ENCODE measurements at regions not wholly inside any gene's neighbourhood (a gene's known extent, or its start where the extent isn't known, plus 50 kb on each side); places are given as distances from the start of the nearest gene placed in this dataset.

DNA sequence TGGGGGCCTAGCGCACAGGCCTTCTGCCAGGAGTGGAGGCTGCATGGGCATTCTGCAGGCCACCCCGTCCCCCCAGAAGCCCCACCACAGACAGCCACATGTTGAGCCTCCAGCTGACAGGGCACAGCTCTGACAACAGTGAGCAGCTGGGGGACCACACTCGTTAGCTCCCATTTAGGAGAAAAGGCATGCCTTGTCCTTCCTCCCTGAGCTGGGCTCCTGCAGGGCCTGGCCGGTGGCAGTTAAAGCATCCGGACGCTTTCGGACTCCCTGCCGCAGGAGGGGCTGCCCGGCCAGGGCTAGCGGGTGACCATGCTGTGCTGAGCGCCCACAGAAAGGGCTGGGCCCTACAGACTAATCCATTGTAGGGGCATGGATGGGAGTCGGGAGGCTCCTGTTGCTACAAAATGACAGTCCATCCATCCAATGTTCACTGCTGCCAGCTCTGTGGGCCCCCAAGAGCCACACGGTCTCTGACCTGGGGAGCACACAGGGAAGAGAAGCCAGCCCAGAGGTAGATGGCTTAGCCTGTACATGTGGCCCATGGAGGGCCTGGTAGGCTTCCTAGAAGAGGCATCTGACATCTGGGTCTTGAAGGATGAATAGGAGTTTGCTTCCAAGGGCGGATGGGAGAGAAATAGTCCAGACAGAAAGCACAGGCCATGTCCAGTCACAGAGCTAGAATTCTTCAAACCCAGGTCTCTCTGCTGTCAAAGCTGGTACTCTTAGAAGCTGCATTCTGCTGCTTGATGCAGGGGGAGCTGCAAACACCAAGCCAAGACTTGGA, 116.5 kb upstream of the VSTM2B start:
- Histone ChIP-seq H3K27me3 (no peaks in the 10 kb centered on the region), H3K27ac (no peak overlapping the region), H3K4me1 (peaks cover 3% of the 10 kb centered on the region), H3K36me3 (no peaks in the 10 kb centered on the region), H3K9me3 (no peaks in the 10 kb centered on the region), H3K4me3 (no peak overlapping the region)
- no peak for TF ChIP-seq CTCF (IDR thresholded peaks at IDR 0.05)
- DNase-seq (no peak), ATAC-seq (no peak)
- intact Hi-C loops (cut with DNase I): no loop called here

- Histone ChIP-seq H3K4me1 (no peaks in the 10 kb centered on the region), H3K27me3 (no peaks in the 10 kb centered on the region), H3K9me3 (no peaks in the 10 kb centered on the region), H3K27ac (no peak overlapping the region), H3K36me3 (no peaks in the 10 kb centered on the region), H3K4me3 (no peak overlapping the region)
- no peak for ATAC-seq
- intact Hi-C loops (cut with DNase I): no loop called here
- TF ChIP-seq CTCF (IDR thresholded peaks at IDR 0.05): no peak
- DNase-seq: no peak
Observed at GRCh38 chr19:29410601-29411000, 115.2 kb upstream of the VSTM2B start.

GRCh38 chr19:29411113-29411581, 114.6 kb upstream of the VSTM2B start:
- TF ChIP-seq CTCF (IDR thresholded peaks at IDR 0.05): no peak
- intact Hi-C loops (cut with DNase I): no loop called here
- H3K27ac ChIP-seq: no peak overlapping the region
- no peaks in the 10 kb centered on the region for H3K4me1 ChIP-seq
- ATAC-seq (no peak), DNase-seq (no peak)
- H3K4me3 ChIP-seq: no peak overlapping the region
- no peaks in the 10 kb centered on the region for H3K9me3 ChIP-seq
- H3K36me3 ChIP-seq: no peaks in the 10 kb centered on the region
- H3K27me3 ChIP-seq: no peaks in the 10 kb centered on the region

DNA sequence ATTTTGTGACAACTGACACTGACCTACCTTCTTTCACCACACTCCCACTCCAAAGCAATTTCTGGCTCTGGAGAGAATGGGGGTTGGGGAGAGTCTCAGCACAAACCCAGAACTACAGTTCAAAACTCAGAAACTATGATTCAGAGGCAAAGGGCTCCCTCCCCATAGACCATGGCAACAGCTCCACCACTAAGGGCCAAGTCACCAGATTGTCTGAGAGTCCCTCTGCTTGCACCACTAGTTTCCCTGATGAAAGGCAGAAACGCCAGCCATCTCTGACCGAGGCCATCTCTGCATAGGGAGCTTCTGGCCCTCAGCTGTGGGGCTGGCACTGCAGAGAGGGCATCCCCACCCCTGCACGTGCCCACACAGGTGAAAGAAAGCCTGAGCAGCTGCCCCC, 112.4 kb upstream of the VSTM2B start:
- intact Hi-C loops (cut with DNase I): no loop called here
- ATAC-seq: no peak
- H3K27ac ChIP-seq: no peak overlapping the region
- no peak for TF ChIP-seq CTCF (IDR thresholded peaks at IDR 0.05)
- no peak overlapping the region for H3K4me3 ChIP-seq
- H3K4me1 ChIP-seq: no peaks in the 10 kb centered on the region
- H3K36me3 ChIP-seq: no peaks in the 10 kb centered on the region
- no peaks in the 10 kb centered on the region for H3K27me3 ChIP-seq
- H3K9me3 ChIP-seq: no peaks in the 10 kb centered on the region
- no peak for DNase-seq

DNA sequence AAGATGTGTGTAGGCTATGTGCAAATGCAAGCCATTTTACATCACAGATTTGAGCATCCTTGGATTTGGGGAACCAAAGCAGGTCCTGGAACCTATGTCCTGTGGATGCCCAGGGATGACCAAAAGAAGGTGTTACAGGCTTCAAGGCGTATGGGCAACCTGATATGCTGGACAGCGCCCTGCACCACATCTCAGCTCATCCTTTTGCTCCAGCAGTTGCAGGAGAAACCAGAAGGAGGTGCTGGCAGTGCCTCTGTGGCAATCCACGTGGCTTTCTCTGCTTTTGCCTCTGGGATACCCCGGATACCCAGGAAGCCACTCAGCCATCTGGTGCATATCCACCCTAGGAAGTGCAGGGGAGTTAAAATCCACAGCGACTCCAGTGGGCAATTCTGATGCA, 110.3 kb upstream of the VSTM2B start:
- Histone ChIP-seq H3K27me3 (no peaks in the 10 kb centered on the region), H3K4me3 (no peak overlapping the region), H3K4me1 (no peaks in the 10 kb centered on the region), H3K36me3 (no peaks in the 10 kb centered on the region), H3K9me3 (no peaks in the 10 kb centered on the region), H3K27ac (no peak overlapping the region)
- DNase-seq: no peak
- no peak for ATAC-seq
- TF ChIP-seq CTCF (IDR thresholded peaks at IDR 0.05): no peak
- intact Hi-C loops (cut with DNase I): no loop called here
